SK-N-DZ (cell line): ENCODE measurements at regions not wholly inside any gene's neighbourhood (a gene's known extent, or its start where the extent isn't known, plus 50 kb on each side); places are given as distances from the start of the nearest gene placed in this dataset.

Experiments
- DNase-seq: peaks from one replicate; pipeline ENCODE4 v3.0.0-alpha.2; 2015; ENCODE audit warnings: low spot score

- DNase-seq = no peak
Observed at GRCh38 chr5:164289526-164289925, 784.1 kb downstream of the MAT2B start.

GRCh38 chr5:164296603-164297080 lies 791.2 kb downstream of the MAT2B start:
- peak; percentile 77 for DNase-seq

GRCh38 chr5:164298165-164298564 lies 792.7 kb downstream of the MAT2B start:
- DNase-seq = no peak

GRCh38 chr5:164300295-164300694 lies 794.9 kb downstream of the MAT2B start:
- no peak for DNase-seq

GRCh38 chr5:164301136-164301535 lies 795.7 kb downstream of the MAT2B start:
- no peak for DNase-seq

GRCh38 chr5:164301708-164302107 lies 796.3 kb downstream of the MAT2B start:
- DNase-seq = no peak

GRCh38 chr5:164302533-164303235 lies 797.3 kb downstream of the MAT2B start:
- no peak for DNase-seq

- no peak for DNase-seq
Observed at GRCh38 chr5:164303646-164304215, 798.3 kb downstream of the MAT2B start.

- no peak for DNase-seq
Observed at GRCh38 chr5:164306662-164307061, 801.2 kb downstream of the MAT2B start.

GRCh38 chr5:164312801-164313200 lies 807.4 kb downstream of the MAT2B start:
- DNase-seq = no peak

GRCh38 chr5:164317676-164318075 lies 812.3 kb downstream of the MAT2B start:
- no peak for DNase-seq

- no peak for DNase-seq
Observed at GRCh38 chr5:164319161-164319560, 813.7 kb downstream of the MAT2B start.

- DNase-seq = no peak
Observed at GRCh38 chr5:164324239-164324638, 818.8 kb downstream of the MAT2B start.

- DNase-seq = no peak
Observed at GRCh38 chr5:164326219-164326618, 820.8 kb downstream of the MAT2B start.

GRCh38 chr5:164327166-164327565 lies 821.7 kb downstream of the MAT2B start:
- DNase-seq = peak; percentile 79

GRCh38 chr5:164332349-164333196 lies 827.2 kb downstream of the MAT2B start:
- no peak for DNase-seq

- DNase-seq = no peak
Observed at GRCh38 chr5:164335837-164336236, 830.4 kb downstream of the MAT2B start.

GRCh38 chr5:164336276-164336675 lies 830.9 kb downstream of the MAT2B start:
- DNase-seq = no peak

GRCh38 chr5:164336906-164337305 lies 831.5 kb downstream of the MAT2B start:
- no peak for DNase-seq

- DNase-seq = no peak
Observed at GRCh38 chr5:164341056-164341619, 835.7 kb downstream of the MAT2B start.

- DNase-seq = no peak
Observed at GRCh38 chr5:164345173-164345849, 839.9 kb downstream of the MAT2B start.

- no peak for DNase-seq
Observed at GRCh38 chr5:164345853-164346252, 840.4 kb downstream of the MAT2B start.
